ENCODE measurements at regions not wholly inside any gene's neighbourhood (a gene's known extent, or its start where the extent isn't known, plus 50 kb on each side); places are given as distances from the start of the nearest gene placed in this dataset.

DNA sequence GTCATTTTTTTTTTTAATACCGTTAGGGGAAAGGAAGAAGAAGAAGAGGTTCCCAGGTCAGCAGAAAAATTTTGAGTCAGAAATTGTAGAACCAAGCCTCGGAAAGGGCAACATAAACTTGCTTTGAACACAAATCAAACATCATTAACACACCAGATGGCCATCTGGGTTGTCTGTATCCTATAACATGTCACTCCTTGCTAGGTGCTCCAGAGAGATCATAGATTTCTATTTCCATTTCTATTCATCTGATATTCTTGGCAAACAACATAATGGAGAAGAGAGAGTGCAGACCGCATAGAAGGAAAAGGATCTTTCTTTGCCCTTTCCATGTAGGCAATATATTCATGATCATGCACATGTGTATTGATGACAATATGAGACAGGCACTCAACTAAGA, 129.5 kb upstream of the STT3B start:
- TF ChIP-seq, protein P1, sequence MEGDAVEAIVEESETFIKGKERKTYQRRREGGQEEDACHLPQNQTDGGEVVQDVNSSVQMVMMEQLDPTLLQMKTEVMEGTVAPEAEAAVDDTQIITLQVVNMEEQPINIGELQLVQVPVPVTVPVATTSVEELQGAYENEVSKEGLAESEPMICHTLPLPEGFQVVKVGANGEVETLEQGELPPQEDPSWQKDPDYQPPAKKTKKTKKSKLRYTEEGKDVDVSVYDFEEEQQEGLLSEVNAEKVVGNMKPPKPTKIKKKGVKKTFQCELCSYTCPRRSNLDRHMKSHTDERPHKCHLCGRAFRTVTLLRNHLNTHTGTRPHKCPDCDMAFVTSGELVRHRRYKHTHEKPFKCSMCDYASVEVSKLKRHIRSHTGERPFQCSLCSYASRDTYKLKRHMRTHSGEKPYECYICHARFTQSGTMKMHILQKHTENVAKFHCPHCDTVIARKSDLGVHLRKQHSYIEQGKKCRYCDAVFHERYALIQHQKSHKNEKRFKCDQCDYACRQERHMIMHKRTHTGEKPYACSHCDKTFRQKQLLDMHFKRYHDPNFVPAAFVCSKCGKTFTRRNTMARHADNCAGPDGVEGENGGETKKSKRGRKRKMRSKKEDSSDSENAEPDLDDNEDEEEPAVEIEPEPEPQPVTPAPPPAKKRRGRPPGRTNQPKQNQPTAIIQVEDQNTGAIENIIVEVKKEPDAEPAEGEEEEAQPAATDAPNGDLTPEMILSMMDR (IDR thresholded peaks at IDR 0.05; ENCODE audit: low read depth, low read length, missing control alignments), result no peak
- no peak overlapping the region for H3K4me3 ChIP-seq (ENCODE audit: low read depth, low read length)
- no peak for DNase-seq (ENCODE audit: low read depth)

DNA sequence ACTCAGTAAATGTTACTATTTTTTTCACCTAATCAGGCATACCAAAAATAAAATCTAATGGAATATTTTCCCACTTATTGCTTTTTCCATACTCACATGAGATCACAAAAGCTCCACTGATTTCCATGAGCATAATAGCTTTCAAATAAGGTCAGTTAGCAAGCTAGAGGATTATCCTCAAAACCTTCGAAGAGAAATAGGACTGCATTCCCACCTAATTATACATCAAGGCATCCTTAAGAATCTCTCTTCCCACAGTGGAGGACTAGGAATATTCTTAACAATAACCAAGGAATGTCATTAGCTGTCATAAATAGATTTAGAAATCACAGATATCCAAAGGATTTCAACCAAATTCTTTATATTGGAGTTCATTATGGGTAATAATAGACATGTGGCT, 127.9 kb upstream of the STT3B start:
- DNase-seq (ENCODE audit: low read depth), result no peak
- no peak overlapping the region for H3K4me3 ChIP-seq (ENCODE audit: low read depth, low read length)
- TF ChIP-seq, protein P1 (IDR thresholded peaks at IDR 0.05; ENCODE audit: low read depth, low read length, missing control alignments), result no peak

DNA sequence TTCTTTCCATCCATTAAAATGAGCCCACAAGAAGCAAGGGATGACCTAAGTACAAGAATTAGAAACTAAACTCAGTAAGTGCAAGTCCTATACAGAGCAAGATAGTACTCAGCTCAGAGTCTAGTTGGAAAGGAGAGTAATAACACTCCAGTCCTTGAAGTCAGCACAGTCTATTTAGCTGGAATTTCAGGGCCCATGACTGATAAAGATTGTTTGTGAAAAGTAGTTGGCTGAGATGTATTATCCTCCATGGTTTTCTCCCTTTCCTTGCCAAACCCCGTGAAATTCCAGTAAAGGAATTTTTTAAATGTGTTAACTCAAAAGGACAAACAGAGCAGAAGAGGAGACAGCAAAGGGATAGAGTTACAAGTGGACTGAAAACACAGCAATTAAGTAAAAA, 127.2 kb upstream of the STT3B start:
- TF ChIP-seq, protein P1 (IDR thresholded peaks at IDR 0.05; ENCODE audit: low read depth, low read length, missing control alignments), result no peak
- H3K4me3 ChIP-seq (ENCODE audit: low read depth, low read length), result no peak overlapping the region
- DNase-seq (ENCODE audit: low read depth), result no peak

DNA sequence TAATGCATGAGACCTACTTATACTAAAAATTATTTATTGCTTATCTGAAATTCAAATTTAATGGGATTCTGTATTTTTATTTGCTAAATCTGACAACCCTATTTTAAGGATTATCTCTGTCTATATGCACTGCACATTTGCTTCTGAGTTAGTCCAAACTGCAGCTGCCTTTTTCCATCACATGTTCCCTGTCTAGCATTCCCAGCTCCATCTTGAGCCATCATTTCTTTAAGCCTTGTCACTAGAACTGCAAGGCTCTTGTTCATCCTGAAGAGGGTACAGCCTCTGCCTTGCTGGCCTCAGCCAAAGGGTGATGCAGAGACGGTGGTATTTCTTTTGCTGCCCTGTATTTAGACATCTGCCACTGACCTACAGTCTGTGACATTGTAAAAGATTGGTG, 125.8 kb upstream of the STT3B start:
- H3K4me3 ChIP-seq (ENCODE audit: low read depth, low read length), result no peak overlapping the region
- TF ChIP-seq, protein P1 (IDR thresholded peaks at IDR 0.05; ENCODE audit: low read depth, low read length, missing control alignments), result no peak
- no peak for DNase-seq (ENCODE audit: low read depth)

DNA sequence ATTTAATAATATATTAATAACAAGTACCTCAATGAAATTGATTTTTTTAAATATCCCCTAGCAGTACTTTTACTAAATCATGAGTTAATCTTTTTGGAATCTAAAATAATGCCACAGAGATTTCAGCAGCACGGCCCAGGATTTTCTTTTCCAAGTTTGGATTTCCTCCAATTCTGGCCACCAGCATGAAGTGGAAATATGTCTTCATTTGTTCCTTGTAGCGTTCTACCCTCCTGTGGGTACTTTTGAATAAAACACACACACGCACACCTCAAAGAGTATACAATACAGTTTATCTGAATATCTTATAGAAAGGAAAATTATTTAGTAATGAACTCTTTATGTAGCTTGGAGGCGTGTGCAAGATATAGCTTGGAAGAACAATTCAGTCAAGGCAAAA, 125.1 kb upstream of the STT3B start:
- no peak for DNase-seq (ENCODE audit: low read depth)
- TF ChIP-seq, protein P1 (IDR thresholded peaks at IDR 0.05; ENCODE audit: low read depth, low read length, missing control alignments), result no peak

DNA sequence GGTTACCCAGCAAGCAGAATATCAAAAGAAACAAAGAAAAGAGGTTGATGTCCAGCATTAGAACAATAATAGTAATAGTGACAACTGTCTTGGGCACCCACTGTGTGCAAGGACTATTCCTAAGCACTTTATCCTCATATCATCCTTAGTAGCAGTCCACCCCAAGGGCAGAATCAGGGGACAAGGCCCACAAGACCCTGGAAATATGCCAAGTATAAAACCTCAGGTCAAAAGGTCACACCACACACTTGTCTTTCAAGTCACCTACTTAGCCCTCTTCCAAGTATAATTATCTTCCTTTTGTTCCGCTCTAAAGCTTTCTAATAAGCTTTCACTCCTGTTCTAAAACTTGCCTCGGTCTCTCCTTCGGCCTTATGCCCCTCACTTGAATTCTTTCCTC, 124.0 kb upstream of the STT3B start:
- H3K4me3 ChIP-seq (ENCODE audit: low read depth, low read length), result no peak overlapping the region
- TF ChIP-seq, protein P1 (IDR thresholded peaks at IDR 0.05; ENCODE audit: low read depth, low read length, missing control alignments), result no peak
- DNase-seq (ENCODE audit: low read depth), result no peak

More for the DNA sequence above, 125.1 kb upstream of the STT3B start:
- H3K4me3 ChIP-seq (ENCODE audit: low read depth, low read length), result no peak overlapping the region

DNA sequence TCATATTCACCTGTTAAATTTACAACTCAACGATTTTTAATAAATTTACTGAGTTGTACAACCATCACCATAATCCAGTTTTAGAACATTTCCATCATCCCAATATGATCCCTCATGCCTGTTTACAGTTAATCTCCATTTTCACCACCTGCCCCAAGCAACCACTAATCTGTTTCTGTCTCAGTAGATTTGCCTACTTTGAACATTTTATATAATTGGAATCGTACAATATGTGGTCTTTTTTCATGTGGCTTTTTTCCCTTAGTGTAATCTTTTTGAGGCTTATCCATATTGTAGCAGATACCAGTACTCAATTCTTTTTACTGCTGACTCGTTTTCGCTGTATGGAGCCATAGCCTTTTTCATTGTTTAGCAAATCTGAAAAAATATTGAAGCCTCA, 123.3 kb upstream of the STT3B start:
- H3K4me3 ChIP-seq (ENCODE audit: low read depth, low read length), result no peak overlapping the region
- TF ChIP-seq, protein P1 (IDR thresholded peaks at IDR 0.05; ENCODE audit: low read depth, low read length, missing control alignments), result no peak
- no peak for DNase-seq (ENCODE audit: low read depth)

Data from GM12864 (cell line).